Astrocyte (in vitro differentiated cells and primary cell): ENCODE measurements at regions not wholly inside any gene's neighbourhood (a gene's known extent, or its start where the extent isn't known, plus 50 kb on each side); places are given as distances from the start of the nearest gene placed in this dataset.

ENCODE experiments used
- EZH2 ChIP-seq: IDR thresholded peaks from 2 replicates; pipeline ENCODE4 v1.6.1; 2012; ENCODE audit warnings: mild to moderate bottlenecking, low read length, inconsistent platforms; ENCODE audit not compliant: insufficient read depth
- TF ChIP-seq, protein P1 (sequence below): IDR thresholded peaks from 2 replicates; pipeline ENCODE4 v1.5.1; 2011; ENCODE audit warnings: low read depth, mild to moderate bottlenecking, inconsistent platforms, low read length, moderate library complexity; ENCODE audit not compliant: insufficient read depth

DNA sequence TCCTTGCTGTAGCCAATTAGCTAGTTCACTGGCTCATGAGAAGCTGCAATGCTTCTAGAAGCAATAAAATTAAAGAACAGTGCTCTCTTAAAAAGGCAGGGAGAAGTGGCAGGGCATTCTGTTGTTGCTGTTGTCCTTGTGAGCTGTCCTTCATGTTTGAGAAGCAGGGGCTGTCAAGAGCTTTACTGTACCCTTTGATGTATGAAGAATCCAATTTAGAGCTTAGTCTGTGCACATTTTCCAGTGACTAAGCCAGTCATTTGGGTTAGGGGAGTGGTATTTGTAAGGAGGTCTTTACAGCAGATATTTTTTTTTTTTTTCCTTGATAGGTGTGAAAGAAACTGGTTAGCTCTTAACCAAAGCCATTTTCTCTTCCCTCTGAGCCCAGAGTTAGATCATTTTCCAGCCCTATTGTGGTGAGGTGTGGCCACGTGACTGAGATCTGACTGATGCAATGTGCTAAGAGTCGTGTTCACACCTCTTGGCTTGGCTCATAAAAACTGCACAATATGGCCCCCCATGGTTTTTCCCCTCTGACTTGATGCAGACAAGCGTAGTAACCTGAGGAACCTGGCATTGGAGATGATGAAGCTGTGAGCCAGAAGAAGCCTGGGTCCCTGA, 309.6 kb upstream of the TMTC4 start:
- TF ChIP-seq, protein P1, sequence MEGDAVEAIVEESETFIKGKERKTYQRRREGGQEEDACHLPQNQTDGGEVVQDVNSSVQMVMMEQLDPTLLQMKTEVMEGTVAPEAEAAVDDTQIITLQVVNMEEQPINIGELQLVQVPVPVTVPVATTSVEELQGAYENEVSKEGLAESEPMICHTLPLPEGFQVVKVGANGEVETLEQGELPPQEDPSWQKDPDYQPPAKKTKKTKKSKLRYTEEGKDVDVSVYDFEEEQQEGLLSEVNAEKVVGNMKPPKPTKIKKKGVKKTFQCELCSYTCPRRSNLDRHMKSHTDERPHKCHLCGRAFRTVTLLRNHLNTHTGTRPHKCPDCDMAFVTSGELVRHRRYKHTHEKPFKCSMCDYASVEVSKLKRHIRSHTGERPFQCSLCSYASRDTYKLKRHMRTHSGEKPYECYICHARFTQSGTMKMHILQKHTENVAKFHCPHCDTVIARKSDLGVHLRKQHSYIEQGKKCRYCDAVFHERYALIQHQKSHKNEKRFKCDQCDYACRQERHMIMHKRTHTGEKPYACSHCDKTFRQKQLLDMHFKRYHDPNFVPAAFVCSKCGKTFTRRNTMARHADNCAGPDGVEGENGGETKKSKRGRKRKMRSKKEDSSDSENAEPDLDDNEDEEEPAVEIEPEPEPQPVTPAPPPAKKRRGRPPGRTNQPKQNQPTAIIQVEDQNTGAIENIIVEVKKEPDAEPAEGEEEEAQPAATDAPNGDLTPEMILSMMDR: no peak
- TF ChIP-seq EZH2: no peak
